OCI-LY3 (cell line): ENCODE measurements at regions not wholly inside any gene's neighbourhood (a gene's known extent, or its start where the extent isn't known, plus 50 kb on each side); places are given as distances from the start of the nearest gene placed in this dataset.

Source experiments
- H2AFZ ChIP-seq: fragments of 200-600, 300-600 bp; shearing (Covaris generic); 2 replicates; pipeline ENCODE4 v1.6.0; 2014; ENCODE audit warnings: antibody characterized with exemption, low read depth, low read length
- H3K27ac ChIP-seq: fragments of 200-600, 300-600 bp; sonication (generic); 2 replicates; pipeline ENCODE4 v1.5.1; 2014; ENCODE audit warnings: mild to moderate bottlenecking, low read length, moderate library complexity, mixed read lengths
- H3K27me3 ChIP-seq: fragments of 200-600, 300-600 bp; sonication (generic); 2 replicates; pipeline ENCODE4 v1.6.1; 2014; ENCODE audit warnings: low read depth, low read length, mixed read lengths
- H3K36me3 ChIP-seq: fragments of 200-600, 300-600 bp; sonication (generic); replicated peaks from 2 replicates; pipeline ENCODE3; 2014; ENCODE audit warnings: low read depth, low read length, mixed read lengths
- H3K4me1 ChIP-seq: fragments of 300-600, 200-600 bp; sonication (generic); 2 replicates; pipeline ENCODE4 v1.6.1; 2014; ENCODE audit warnings: low read length, mixed read lengths
- H3K4me2 ChIP-seq: fragments of 200-600, 300-600 bp; sonication (generic); 2 replicates; pipeline ENCODE4 v1.6.1; 2014; ENCODE audit warnings: low read length, mixed read lengths
- H3K4me3 ChIP-seq: fragments of 300-600, 200-600 bp; sonication (generic); 2 replicates; pipeline ENCODE4 v1.5.1; 2014; ENCODE audit warnings: antibody characterized with exemption, mild to moderate bottlenecking, low read length, moderate library complexity
- H3K79me2 ChIP-seq: fragments of 300-600, 200-600 bp; shearing (Covaris generic); 2 replicates; pipeline ENCODE4 v1.6.1; 2014; ENCODE audit warnings: mild to moderate bottlenecking, low read length, mixed read lengths
- H3K9ac ChIP-seq: fragments of 300-600, 200-600 bp; shearing (Covaris generic); 2 replicates; pipeline ENCODE4 v1.6.0; 2014; ENCODE audit warnings: mild to moderate bottlenecking, low read length, moderate library complexity
- H3K9me3 ChIP-seq: fragments of 200-600, 300-600 bp; shearing (Covaris generic); 2 replicates; pipeline ENCODE4 v1.6.1; 2014; ENCODE audit warnings: low read length, mixed read lengths; ENCODE audit not compliant: insufficient read depth
- H4K20me1 ChIP-seq: fragments of 200-600, 300-600 bp; sonication (generic); 2 replicates; pipeline ENCODE4 v1.6.1; 2016; ENCODE audit warnings: low read length, mixed read lengths; ENCODE audit not compliant: insufficient read depth
- EZH2phosphoT487 ChIP-seq: fragments of 200-600 bp; shearing (Covaris generic); IDR thresholded peaks from 2 replicates; pipeline ENCODE4 v1.6.1; 2018; ENCODE audit warnings: antibody characterized with exemption, mixed run types, low read depth
- TF ChIP-seq, protein P1 (sequence below): fragments of 200-600, 300-600 bp; sonication (generic); IDR thresholded peaks from 2 replicates; pipeline ENCODE4 v1.5.1; 2014; ENCODE audit warnings: antibody characterized with exemption, low read length, low read depth

DNA sequence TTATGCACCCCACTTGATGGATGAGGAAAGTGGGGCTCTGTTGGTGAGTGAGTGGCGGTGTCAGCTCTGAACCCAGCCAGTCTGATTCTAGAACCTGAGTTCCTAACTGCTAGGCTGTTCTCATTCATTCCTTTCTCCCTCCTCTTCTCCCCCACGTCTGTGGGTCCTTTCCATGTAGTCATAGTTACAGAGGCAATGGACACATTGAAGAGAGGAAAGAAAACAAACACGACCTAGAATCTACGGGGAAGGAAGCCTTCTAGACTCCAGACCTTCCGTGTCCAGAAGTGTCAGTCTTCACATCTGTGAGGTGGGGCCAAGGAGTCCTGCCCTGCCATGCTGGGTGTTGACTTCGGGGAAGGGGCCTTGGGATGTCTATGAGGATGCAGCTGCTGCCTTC is 115.8 kb upstream of the WNT4 start:
- no peak overlapping the region for H3K4me2 ChIP-seq
- no peaks in the 10 kb centered on the region for H3K79me2 ChIP-seq
- no peaks in the 10 kb centered on the region for H3K27me3 ChIP-seq
- H3K4me3 ChIP-seq: no peak overlapping the region
- H3K27ac ChIP-seq: no peak overlapping the region
- TF ChIP-seq, protein P1, sequence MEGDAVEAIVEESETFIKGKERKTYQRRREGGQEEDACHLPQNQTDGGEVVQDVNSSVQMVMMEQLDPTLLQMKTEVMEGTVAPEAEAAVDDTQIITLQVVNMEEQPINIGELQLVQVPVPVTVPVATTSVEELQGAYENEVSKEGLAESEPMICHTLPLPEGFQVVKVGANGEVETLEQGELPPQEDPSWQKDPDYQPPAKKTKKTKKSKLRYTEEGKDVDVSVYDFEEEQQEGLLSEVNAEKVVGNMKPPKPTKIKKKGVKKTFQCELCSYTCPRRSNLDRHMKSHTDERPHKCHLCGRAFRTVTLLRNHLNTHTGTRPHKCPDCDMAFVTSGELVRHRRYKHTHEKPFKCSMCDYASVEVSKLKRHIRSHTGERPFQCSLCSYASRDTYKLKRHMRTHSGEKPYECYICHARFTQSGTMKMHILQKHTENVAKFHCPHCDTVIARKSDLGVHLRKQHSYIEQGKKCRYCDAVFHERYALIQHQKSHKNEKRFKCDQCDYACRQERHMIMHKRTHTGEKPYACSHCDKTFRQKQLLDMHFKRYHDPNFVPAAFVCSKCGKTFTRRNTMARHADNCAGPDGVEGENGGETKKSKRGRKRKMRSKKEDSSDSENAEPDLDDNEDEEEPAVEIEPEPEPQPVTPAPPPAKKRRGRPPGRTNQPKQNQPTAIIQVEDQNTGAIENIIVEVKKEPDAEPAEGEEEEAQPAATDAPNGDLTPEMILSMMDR: no peak
- no peak for TF ChIP-seq EZH2phosphoT487
- H4K20me1 ChIP-seq: no peaks in the 10 kb centered on the region
- H2AFZ ChIP-seq: no peak overlapping the region
- no peaks in the 10 kb centered on the region for H3K9me3 ChIP-seq
- no peak overlapping the region for H3K9ac ChIP-seq
- H3K36me3 ChIP-seq: no peaks in the 10 kb centered on the region
- peaks cover 11% of the 10 kb centered on the region for H3K4me1 ChIP-seq

DNA sequence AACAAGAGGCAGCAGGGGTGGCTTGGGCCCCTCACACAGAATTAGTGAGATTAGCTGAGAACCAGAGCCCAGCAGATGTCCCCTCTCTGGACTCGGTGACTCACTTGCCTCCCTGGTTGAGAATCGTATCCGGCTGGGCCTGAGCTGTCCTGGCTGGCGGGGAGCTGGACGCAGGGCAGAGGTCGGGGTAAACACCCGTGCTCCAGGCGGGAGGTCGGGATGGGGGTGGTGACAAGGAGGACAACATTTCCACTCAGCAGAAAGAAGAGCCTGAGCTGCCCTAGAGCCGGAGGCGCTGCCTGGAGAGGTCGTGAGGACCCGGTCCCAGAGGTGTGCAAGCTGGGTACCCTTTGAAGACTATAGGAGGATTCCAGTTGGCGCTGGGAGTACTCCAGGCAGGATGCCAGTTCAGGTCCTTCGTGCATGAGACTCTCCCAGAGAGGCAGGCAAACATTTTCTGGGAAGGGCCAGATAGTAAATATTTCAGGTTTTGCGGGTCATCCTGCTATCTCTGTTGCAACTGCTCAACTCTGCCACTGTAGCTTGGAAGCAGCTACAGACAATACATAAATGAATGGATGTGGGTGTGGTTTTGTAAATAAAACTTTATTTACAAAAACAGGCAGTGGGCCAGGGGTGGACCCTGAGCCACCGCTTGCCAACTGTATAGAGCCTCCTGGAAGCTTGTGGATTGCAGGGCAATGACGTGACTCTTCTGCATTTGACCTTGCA is 116.8 kb upstream of the WNT4 start:
- H3K4me3 ChIP-seq: no peak overlapping the region
- peaks cover 11% of the 10 kb centered on the region for H3K4me1 ChIP-seq
- no peak overlapping the region for H3K27ac ChIP-seq
- H3K4me2 ChIP-seq: no peak overlapping the region
- no peaks in the 10 kb centered on the region for H3K79me2 ChIP-seq
- H3K27me3 ChIP-seq: no peaks in the 10 kb centered on the region
- TF ChIP-seq, protein P1: no peak
- no peak for TF ChIP-seq EZH2phosphoT487
- H3K9ac ChIP-seq: no peak overlapping the region
- no peak overlapping the region for H2AFZ ChIP-seq
- no peaks in the 10 kb centered on the region for H3K36me3 ChIP-seq
- H3K9me3 ChIP-seq: no peaks in the 10 kb centered on the region
- no peaks in the 10 kb centered on the region for H4K20me1 ChIP-seq

DNA sequence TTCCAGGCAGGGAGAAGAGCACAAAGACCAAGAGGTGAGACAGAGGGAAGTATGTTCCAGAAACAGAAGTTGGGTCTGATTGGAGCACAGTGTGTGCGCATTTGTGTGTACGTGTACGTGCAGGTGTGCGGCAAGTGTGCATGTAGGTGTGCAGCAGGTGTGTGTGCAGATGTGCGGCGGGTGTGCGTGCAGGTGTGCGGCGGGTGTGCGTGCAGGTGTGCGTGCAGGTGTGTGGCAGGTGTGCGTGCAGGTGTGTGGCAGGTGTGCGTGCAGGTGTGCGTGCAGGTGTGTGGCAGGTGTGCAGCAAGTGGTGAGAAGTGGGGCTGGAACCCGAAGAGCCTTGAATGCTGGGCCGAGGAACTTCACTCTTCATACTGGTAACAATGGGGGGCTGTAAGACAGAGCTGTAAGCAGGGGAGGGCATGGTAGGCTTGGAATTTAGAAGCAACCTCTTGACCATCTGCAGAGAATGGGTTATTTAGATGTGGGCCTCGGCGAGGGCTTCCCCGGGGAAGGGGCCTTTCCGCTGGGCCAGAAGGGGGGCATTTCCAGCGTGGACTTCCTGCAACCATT is 118.0 kb upstream of the WNT4 start:
- no peak overlapping the region for H3K4me2 ChIP-seq
- H3K4me3 ChIP-seq: no peak overlapping the region
- H4K20me1 ChIP-seq: no peaks in the 10 kb centered on the region
- H3K27me3 ChIP-seq: no peaks in the 10 kb centered on the region
- H3K9me3 ChIP-seq: no peaks in the 10 kb centered on the region
- H3K79me2 ChIP-seq: no peaks in the 10 kb centered on the region
- H2AFZ ChIP-seq: no peak overlapping the region
- no peak overlapping the region for H3K9ac ChIP-seq
- H3K4me1 ChIP-seq: peaks cover 11% of the 10 kb centered on the region
- TF ChIP-seq EZH2phosphoT487: no peak
- TF ChIP-seq, protein P1: no peak
- H3K27ac ChIP-seq: no peak overlapping the region
- H3K36me3 ChIP-seq: no peaks in the 10 kb centered on the region

DNA sequence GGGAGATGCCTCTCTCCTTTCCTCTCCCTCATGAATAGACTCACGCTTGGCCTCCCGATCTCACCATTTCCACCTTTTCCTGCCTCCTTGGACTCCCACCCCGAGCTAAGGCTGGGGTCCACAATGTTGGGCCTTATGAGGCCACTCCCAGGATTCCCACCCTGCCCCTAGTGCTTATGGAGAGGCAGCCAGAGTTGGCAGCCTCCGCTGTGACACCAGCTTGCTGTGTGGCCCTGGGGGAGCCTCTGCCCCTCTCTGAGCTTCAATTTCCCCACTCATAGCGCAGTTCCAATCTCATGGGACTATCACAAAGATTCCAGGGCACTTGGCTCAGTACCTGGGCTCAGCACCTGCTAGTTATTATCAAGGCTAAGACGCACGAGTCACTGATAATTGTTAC is 118.7 kb upstream of the WNT4 start:
- Histone ChIP-seq H3K79me2 (no peaks in the 10 kb centered on the region), H3K27ac (no peak overlapping the region), H3K4me3 (no peak overlapping the region), H2AFZ (no peak overlapping the region), H4K20me1 (no peaks in the 10 kb centered on the region), H3K4me1 (peaks cover 11% of the 10 kb centered on the region), H3K36me3 (no peaks in the 10 kb centered on the region), H3K9me3 (no peaks in the 10 kb centered on the region), H3K4me2 (no peak overlapping the region), H3K27me3 (no peaks in the 10 kb centered on the region), H3K9ac (no peak overlapping the region)
- TF ChIP-seq EZH2phosphoT487: no peak
- TF ChIP-seq, protein P1: no peak
